Testis (tissue), 2 donors: ENCODE measurements at regions not wholly inside any gene's neighbourhood (a gene's known extent, or its start where the extent isn't known, plus 50 kb on each side); places are given as distances from the start of the nearest gene placed in this dataset.
"Not testable (repeated sequence)": the region's sequence is repeated elsewhere in the genome, so short reads cannot be mapped to it uniquely, and the experiment has no call there.

Experiments
- DNase-seq: peaks from one replicate; pipeline ENCODE4 v3.0.0-alpha.2; 2019
- H3K27ac ChIP-seq, 2 donors: fragments of 200-600 bp; sonication (generic); one replicate each; pipeline ENCODE4 v1.5.1; 2019
- H3K27me3 ChIP-seq: fragments of 200-600 bp; sonication (generic); one replicate; pipeline ENCODE4 v1.5.1; 2019
- H3K36me3 ChIP-seq: fragments of 200-600 bp; sonication (generic); one replicate; pipeline ENCODE4 v1.5.1; 2017; ENCODE audit warnings: low read depth; ENCODE audit errors: missing control alignments
- H3K4me1 ChIP-seq: fragments of 200-600 bp; sonication (generic); one replicate; pipeline ENCODE4 v1.5.1; 2019
- H3K4me3 ChIP-seq, 2 donors: fragments of 200-600 bp; sonication (generic); one replicate each; pipeline ENCODE4 v1.5.1; 2017 to 2019
- H3K9me3 ChIP-seq: fragments of 200-600 bp; sonication (generic); one replicate; pipeline ENCODE4 v1.5.1; 2017
- CTCF ChIP-seq, 3 experiments: fragments of 450-650 bp in 2 of 3; fragments of 200-600 bp in 1 of 3; sonication (generic) in 1 of 3; IDR thresholded peaks; one replicate each; pipeline ENCODE4 v1.5.1; 2016 to 2019; ENCODE audit warnings: antibody characterized with exemption in 3 of 3, mild to moderate bottlenecking in 2 of 3, moderate library complexity in 1 of 3
- POLR2A ChIP-seq: fragments of 450-650 bp; IDR thresholded peaks from one replicate; pipeline ENCODE4 v1.6.1; 2017; ENCODE audit warnings: antibody characterized with exemption, mild to moderate bottlenecking, moderate library complexity
- WGBS, 2 donors: methylation state at CpG; one replicate each; pipeline ENCODE4 v1.1.5; 2018; 5-methylcytosine and 5-hydroxymethylcytosine counted together
- intact Hi-C: fragments of 100-400 bp; cut with DNase I; formaldehyde crosslinking; loops from one replicate; pipeline ENCODE4 v1.15.1; 2023; ENCODE audit warnings: low total_unique reads

- Histone ChIP-seq H3K27me3 (no peaks in the 10 kb centered on the region), H3K36me3 (no peaks in the 10 kb centered on the region), H3K4me3 (no peak overlapping the region), H3K9me3 (no peaks in the 10 kb centered on the region), H3K4me1 (no peaks in the 10 kb centered on the region), H3K27ac (no peak overlapping the region)
- DNase-seq = no peak
- TF ChIP-seq POLR2A = no peak
- TF ChIP-seq CTCF (IDR thresholded peaks at IDR 0.05) = no peak
- 37 to 45% methylated on average over 4 of the region's 4 CpGs for WGBS, 2 donors
- intact Hi-C loops = no loop called here
Observed at GRCh38 chrX:47302396-47302795, 68.0 kb upstream of the ZNF157 start.

DNA sequence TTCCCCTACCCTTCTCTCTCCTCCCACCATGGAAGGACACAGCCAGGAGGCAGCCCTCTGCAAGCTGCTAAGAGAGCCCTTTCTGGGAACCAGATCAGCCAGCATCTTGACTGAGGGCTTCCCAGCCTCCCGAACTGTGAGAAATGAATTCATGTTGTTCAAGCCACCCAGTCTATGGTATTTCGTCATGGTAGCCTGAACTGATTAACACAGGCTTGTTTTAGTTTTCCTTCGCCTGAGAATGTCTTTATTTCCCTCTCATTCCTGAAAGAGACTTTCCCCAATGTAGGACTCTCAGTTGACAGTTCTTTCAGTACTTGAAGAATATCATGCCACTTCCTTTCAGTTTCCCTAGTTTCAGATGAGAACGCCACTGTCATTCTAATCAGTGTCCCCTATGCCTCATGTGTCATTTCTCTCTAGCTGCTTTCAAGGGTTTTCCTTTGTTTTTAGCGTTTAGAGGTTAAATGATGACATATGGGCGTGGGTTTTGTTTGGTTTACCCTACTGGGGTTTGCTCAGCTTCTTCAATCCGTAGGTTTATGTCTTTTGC lies 63.8 kb upstream of the ZNF157 start:
- intact Hi-C loops, H3K4me3 ChIP-seq, H3K27me3 ChIP-seq, DNase-seq, H3K36me3 ChIP-seq, H3K27ac ChIP-seq, H3K4me1 ChIP-seq, H3K9me3 ChIP-seq: not testable (repeated sequence)
- 84 to 87% methylated on average over 6 to 7 of the region's 7 CpGs for WGBS, 2 donors

GRCh38 chrX:47311932-47312774 lies 58.2 kb upstream of the ZNF157 start:
- Histone ChIP-seq H3K9me3 (no peaks in the 10 kb centered on the region), H3K4me3 (no peak overlapping the region), H3K27me3 (no peaks in the 10 kb centered on the region), H3K36me3 (no peaks in the 10 kb centered on the region), H3K27ac (no peak overlapping the region), H3K4me1 (no peaks in the 10 kb centered on the region)
- TF ChIP-seq CTCF (IDR thresholded peaks at IDR 0.05) (peak; percentile 23 to 34 (median 30)), POLR2A (no peak)
- intact Hi-C loops = no loop called here
- WGBS, 2 donors = 39 to 42% methylated on average over 9 to 18 of the region's 19 CpGs
- DNase-seq = peak; percentile 68

DNA sequence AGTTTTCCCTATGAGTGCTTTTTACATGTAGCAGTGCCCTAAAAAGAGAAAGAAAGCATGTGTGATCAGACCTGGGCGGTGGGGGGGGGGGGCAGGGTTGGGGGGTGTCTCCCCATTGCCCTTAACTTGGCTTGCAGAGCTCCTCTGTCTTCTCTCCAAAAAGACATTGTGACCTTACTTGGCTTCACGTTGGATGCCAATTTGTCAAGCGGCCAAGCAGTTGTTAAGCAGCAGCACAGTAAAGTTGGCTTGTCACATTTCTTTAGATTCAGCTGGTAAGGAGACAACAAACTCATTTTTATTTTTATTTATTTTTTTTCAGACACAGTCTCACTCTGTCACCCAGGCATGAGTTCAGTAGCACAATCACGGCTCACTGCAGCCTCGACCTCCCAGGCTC lies 57.3 kb upstream of the ZNF157 start:
- H3K4me1 ChIP-seq = no peaks in the 10 kb centered on the region
- H3K36me3 ChIP-seq = no peaks in the 10 kb centered on the region
- no peaks in the 10 kb centered on the region for H3K9me3 ChIP-seq
- intact Hi-C loops = no loop called here
- TF ChIP-seq POLR2A = no peak
- no peak for TF ChIP-seq CTCF (IDR thresholded peaks at IDR 0.05)
- H3K4me3 ChIP-seq = no peak overlapping the region
- DNase-seq = peak; percentile 60
- H3K27ac ChIP-seq = no peak overlapping the region
- 47 to 54% methylated on average over 4 to 5 of the region's 5 CpGs for whole genome bisulfite sequencing, 2 donors
- H3K27me3 ChIP-seq = no peaks in the 10 kb centered on the region

GRCh38 chrX:47316276-47317025 lies 53.9 kb upstream of the ZNF157 start:
- DNase-seq = no peak
- no peaks in the 10 kb centered on the region for H3K9me3 ChIP-seq

More at GRCh38 chrX:47316276-47317025, 53.9 kb upstream of the ZNF157 start:
- Histone ChIP-seq H3K27me3 (no peaks in the 10 kb centered on the region), H3K36me3 (no peaks in the 10 kb centered on the region), H3K4me1 (no peaks in the 10 kb centered on the region), H3K4me3 (no peak overlapping the region), H3K27ac (no peak overlapping the region)
- TF ChIP-seq CTCF (IDR thresholded peaks at IDR 0.05) (no peak), POLR2A (no peak)
- intact Hi-C loops = no loop called here
- 41 to 48% methylated on average over 9 to 14 of the region's 14 CpGs for WGBS, 2 donors
